Lung (tissue), 11 donors: ENCODE measurements at regions not wholly inside any gene's neighbourhood (a gene's known extent, or its start where the extent isn't known, plus 50 kb on each side); places are given as distances from the start of the nearest gene placed in this dataset.

Experiments
- ATAC-seq: fragments of 200-7000 bp; cut with Tn5 transposase; one replicate; pipeline ENCODE4 v1.9.1; 2020; ENCODE audit warnings: moderate number of reproducible peaks; ENCODE audit not compliant: insufficient read depth, low FRiP score
- DNase-seq, 3 donors: peaks; one replicate each; pipeline ENCODE4 v3.0.0-alpha.2; 2013 to 2017
- H3K27ac ChIP-seq, 2 donors: one replicate each; pipeline ENCODE4 v1.5.1; 2013; ENCODE audit warnings: mild to moderate bottlenecking in 2 of 2, moderate library complexity in 2 of 2, control low read depth in 1 of 2, inconsistent platforms in 1 of 2, low read depth in 1 of 2, low read length in 1 of 2
- H3K27me3 ChIP-seq, 3 donors: one replicate each; pipeline ENCODE4 v1.5.1; 2013; ENCODE audit warnings: low read length in 2 of 3; ENCODE audit not compliant: control insufficient read depth in 3 of 3, insufficient read depth in 3 of 3
- H3K36me3 ChIP-seq, 4 donors: one replicate each; pipeline ENCODE4 v1.5.1; 2013; ENCODE audit warnings: low read length in 4 of 4, mild to moderate bottlenecking in 1 of 4, moderate library complexity in 1 of 4; ENCODE audit not compliant: control insufficient read depth in 4 of 4, insufficient read depth in 4 of 4
- H3K4me1 ChIP-seq, 5 donors: one replicate each; pipeline ENCODE4 v1.5.1; 2013; ENCODE audit warnings: low read length in 5 of 5, mild to moderate bottlenecking in 2 of 5, moderate library complexity in 1 of 5; ENCODE audit not compliant: control insufficient read depth in 5 of 5, insufficient read depth in 5 of 5
- H3K4me3 ChIP-seq: one replicate; pipeline ENCODE4 v1.5.1; 2013; ENCODE audit warnings: mild to moderate bottlenecking, control low read depth, moderate library complexity
- H3K9ac ChIP-seq, 2 donors: one replicate each; pipeline ENCODE4 v1.5.1; 2013; ENCODE audit warnings: low read length in 2 of 2, control low read depth in 1 of 2; ENCODE audit not compliant: insufficient read depth in 1 of 2
- H3K9me3 ChIP-seq, 4 donors: one replicate each; pipeline ENCODE4 v1.5.1; 2013; ENCODE audit warnings: low read length in 3 of 4, mild to moderate bottlenecking in 1 of 4, moderate library complexity in 1 of 4; ENCODE audit not compliant: control insufficient read depth in 4 of 4, insufficient read depth in 3 of 4
- WGBS, 2 donors: extraction: QIAGEN DNeasy Blood & Tissue Kit; methylation state at CpG; one replicate each; pipeline ENCODE4 v1.1.7; 2013; 5-methylcytosine and 5-hydroxymethylcytosine counted together
- TF ChIP-seq, protein P1 (sequence below): IDR thresholded peaks from 2 replicates; pipeline ENCODE4 v1.5.1; 2012; ENCODE audit warnings: mild to moderate bottlenecking; ENCODE audit errors: control extremely low read depth, extremely low read depth
- donor health status: control.
- donor health status: control.
- donor health status: Bipolar disorder and iron deficiency.
- donor health status: healthy.
- donor health status: DM: yes; HTN: yes; CAD: no.

DNA sequence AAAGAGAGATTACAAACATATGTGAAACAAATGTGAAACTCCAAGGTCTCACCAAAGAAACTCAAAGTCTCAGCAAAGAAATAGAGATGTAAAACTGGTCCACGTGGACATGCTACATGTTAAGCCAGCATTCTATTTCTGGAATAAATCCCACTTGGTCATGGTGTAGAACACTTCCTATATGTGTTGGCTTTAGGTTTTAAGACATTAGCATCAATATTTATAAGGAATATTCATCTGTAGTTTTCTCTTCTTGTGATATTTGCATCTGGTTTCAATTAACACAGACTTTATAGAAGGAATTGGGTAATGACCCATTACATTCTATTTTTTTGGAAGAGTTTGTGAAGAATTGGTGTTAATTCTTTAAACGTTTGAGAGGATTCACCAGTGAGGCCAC lies 133.1 kb downstream of the COPS8 start:
- ATAC-seq (no peak), DNase-seq (no peak)
- TF ChIP-seq, protein P1, sequence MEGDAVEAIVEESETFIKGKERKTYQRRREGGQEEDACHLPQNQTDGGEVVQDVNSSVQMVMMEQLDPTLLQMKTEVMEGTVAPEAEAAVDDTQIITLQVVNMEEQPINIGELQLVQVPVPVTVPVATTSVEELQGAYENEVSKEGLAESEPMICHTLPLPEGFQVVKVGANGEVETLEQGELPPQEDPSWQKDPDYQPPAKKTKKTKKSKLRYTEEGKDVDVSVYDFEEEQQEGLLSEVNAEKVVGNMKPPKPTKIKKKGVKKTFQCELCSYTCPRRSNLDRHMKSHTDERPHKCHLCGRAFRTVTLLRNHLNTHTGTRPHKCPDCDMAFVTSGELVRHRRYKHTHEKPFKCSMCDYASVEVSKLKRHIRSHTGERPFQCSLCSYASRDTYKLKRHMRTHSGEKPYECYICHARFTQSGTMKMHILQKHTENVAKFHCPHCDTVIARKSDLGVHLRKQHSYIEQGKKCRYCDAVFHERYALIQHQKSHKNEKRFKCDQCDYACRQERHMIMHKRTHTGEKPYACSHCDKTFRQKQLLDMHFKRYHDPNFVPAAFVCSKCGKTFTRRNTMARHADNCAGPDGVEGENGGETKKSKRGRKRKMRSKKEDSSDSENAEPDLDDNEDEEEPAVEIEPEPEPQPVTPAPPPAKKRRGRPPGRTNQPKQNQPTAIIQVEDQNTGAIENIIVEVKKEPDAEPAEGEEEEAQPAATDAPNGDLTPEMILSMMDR = no peak
- peaks cover 0 to 34% (median 23%) of the 10 kb centered on the region in 5 donors for H3K4me1 ChIP-seq
- no peak overlapping the region for H3K27ac ChIP-seq
- H3K9ac ChIP-seq = no peak overlapping the region
- no peaks in the 10 kb centered on the region for H3K27me3 ChIP-seq
- H3K9me3 ChIP-seq = no peaks in the 10 kb centered on the region
- 75% methylated on average over 2 of the region's 2 CpGs for WGBS, 2 donors
- H3K36me3 ChIP-seq = no peaks in the 10 kb centered on the region
- no peak overlapping the region for H3K4me3 ChIP-seq

DNA sequence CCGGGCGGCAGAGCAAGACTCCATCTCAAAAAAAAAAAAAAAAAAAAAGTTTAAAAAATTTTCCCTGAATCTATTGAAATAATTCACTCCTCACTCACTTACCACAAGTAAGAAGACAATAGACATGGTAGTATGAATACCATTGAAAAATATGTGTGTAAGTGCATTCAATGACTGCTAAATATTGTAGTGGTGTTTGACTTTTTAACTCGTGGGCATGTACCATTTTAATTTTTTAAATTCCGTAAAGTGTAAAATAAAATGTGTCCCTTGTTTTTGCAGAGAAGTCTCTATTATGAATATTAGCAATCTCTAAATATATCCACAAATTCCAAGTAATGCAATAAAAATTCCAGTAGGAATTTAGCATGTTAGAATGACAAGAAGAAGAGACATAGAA lies 134.1 kb downstream of the COPS8 start:
- Histone ChIP-seq H3K27ac (no peak overlapping the region), H3K4me1 (peaks cover 0 to 27% (median 17%) of the 10 kb centered on the region in 5 donors), H3K9me3 (no peaks in the 10 kb centered on the region), H3K9ac (no peak overlapping the region), H3K36me3 (no peaks in the 10 kb centered on the region), H3K27me3 (no peaks in the 10 kb centered on the region), H3K4me3 (no peak overlapping the region)
- ATAC-seq (no peak), DNase-seq (no peak)
- WGBS, 2 donors = 85 to 95% methylated on average over 2 of the region's 4 CpGs
- TF ChIP-seq, protein P1 = no peak

DNA sequence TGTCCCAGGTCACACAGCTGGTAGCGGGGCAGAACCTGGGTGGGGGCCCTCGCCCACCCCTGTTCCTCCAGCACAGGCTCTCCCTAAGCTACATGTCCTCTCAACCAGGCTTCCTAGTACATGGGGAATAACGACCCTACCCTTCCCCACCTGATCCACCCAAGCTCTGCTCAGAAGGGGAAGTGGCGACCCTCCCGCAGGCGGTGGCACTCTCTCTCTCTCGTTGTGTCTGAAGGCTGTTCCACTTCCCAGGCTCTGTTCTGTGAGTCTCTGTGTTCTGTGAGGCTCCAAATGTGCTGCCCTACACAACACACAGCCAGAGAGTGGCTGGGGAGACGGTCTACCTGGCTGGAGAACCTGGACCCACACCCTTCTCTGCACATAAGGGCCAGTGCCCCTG lies 135.8 kb downstream of the COPS8 start:
- Histone ChIP-seq H3K9me3 (no peaks in the 10 kb centered on the region), H3K9ac (no peak overlapping the region), H3K27me3 (no peaks in the 10 kb centered on the region), H3K36me3 (no peaks in the 10 kb centered on the region), H3K4me3 (no peak overlapping the region), H3K4me1 (peaks cover 0 to 27% (median 17%) of the 10 kb centered on the region in 5 donors), H3K27ac (peak overlapping the region in 1 of 2 donors; percentile 23)
- ATAC-seq (no peak), DNase-seq (no peak)
- WGBS, 2 donors = 41 to 61% methylated on average over 8 of the region's 8 CpGs
- TF ChIP-seq, protein P1 = no peak

DNA sequence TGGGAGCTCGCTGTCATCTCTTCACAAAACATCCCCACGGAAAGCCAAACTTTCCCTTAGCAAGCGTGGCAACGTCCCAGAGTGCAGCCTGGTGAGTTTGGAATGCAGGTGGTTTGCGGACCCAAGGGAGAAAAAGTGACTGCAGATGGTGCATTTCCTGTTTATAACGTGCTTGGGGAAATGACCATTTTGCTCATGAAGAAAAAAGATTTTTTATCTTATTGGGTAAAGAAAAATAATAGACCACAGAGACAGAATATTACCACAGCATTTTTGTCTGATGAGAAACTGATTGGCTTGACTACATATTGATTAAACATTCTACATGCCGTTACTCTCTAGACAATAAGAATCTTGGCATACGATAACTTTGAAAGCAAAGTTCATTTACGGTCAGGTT lies 136.5 kb downstream of the COPS8 start:
- H3K27me3 ChIP-seq = no peaks in the 10 kb centered on the region

More for the DNA sequence above, 136.5 kb downstream of the COPS8 start:
- Histone ChIP-seq H3K9me3 (no peaks in the 10 kb centered on the region), H3K36me3 (no peaks in the 10 kb centered on the region), H3K4me1 (peaks cover 0 to 27% (median 17%) of the 10 kb centered on the region in 5 donors), H3K4me3 (no peak overlapping the region), H3K9ac (no peak overlapping the region), H3K27ac (no peak overlapping the region)
- no peak for ATAC-seq
- 51 to 67% methylated on average over 9 of the region's 9 CpGs for WGBS, 2 donors
- TF ChIP-seq, protein P1 = no peak
- peak in 1 of 3 donors; percentile 56 for DNase-seq
